NCI-H2171 (cell line): ENCODE measurements at regions not wholly inside any gene's neighbourhood (a gene's known extent, or its start where the extent isn't known, plus 50 kb on each side); places are given as distances from the start of the nearest gene placed in this dataset.

Experiments used
- DNase-seq: peaks from one replicate; lab custom pipeline; 2025; lab: John Stamatoyannopoulos, UW

GRCh38 chr9:135009051-135009560 is 78.4 kb upstream of the OLFM1 start:
- no peak for DNase-seq

GRCh38 chr9:135009794-135010585 is 77.5 kb upstream of the OLFM1 start:
- no peak for DNase-seq

- no peak for DNase-seq
These were observed 76.9 kb upstream of the OLFM1 start for GRCh38 chr9:135010586-135010860.

- no peak for DNase-seq
These were observed 76.5 kb upstream of the OLFM1 start for GRCh38 chr9:135010921-135011320.

GRCh38 chr9:135012166-135012565 is 75.3 kb upstream of the OLFM1 start:
- DNase-seq = no peak

- no peak for DNase-seq
These were observed 73.0 kb upstream of the OLFM1 start for GRCh38 chr9:135014311-135015010.

GRCh38 chr9:135015096-135015495 is 72.4 kb upstream of the OLFM1 start:
- no peak for DNase-seq

GRCh38 chr9:135015565-135015964 is 71.9 kb upstream of the OLFM1 start:
- DNase-seq = no peak

- peak; percentile 53 for DNase-seq
These were observed 71.3 kb upstream of the OLFM1 start for GRCh38 chr9:135016037-135016640.

GRCh38 chr9:135016876-135017275 is 70.6 kb upstream of the OLFM1 start:
- no peak for DNase-seq

- DNase-seq = no peak
These were observed 69.6 kb upstream of the OLFM1 start for GRCh38 chr9:135017899-135018298.

- DNase-seq = no peak
These were observed 69.1 kb upstream of the OLFM1 start for GRCh38 chr9:135018306-135018915.

GRCh38 chr9:135019224-135019623 is 68.2 kb upstream of the OLFM1 start:
- no peak for DNase-seq

GRCh38 chr9:135020481-135021392 is 66.7 kb upstream of the OLFM1 start:
- DNase-seq = no peak

GRCh38 chr9:135021393-135021789 is 66.1 kb upstream of the OLFM1 start:
- DNase-seq = no peak

GRCh38 chr9:135022191-135022870 is 65.1 kb upstream of the OLFM1 start:
- no peak for DNase-seq

- no peak for DNase-seq
These were observed 64.2 kb upstream of the OLFM1 start for GRCh38 chr9:135023088-135023785.

- no peak for DNase-seq
These were observed 63.6 kb upstream of the OLFM1 start for GRCh38 chr9:135023786-135024405.

- no peak for DNase-seq
These were observed 58.0 kb upstream of the OLFM1 start for GRCh38 chr9:135029463-135029862.
